GM23338 (cell line): ENCODE measurements at regions not wholly inside any gene's neighbourhood (a gene's known extent, or its start where the extent isn't known, plus 50 kb on each side); places are given as distances from the start of the nearest gene placed in this dataset.

Experiments
- CREB1 ChIP-seq: fragments of 250-450 bp; sonication (Bioruptor Pico); IDR thresholded peaks from 2 replicates; pipeline ENCODE4 v1.5.0; 2020; ENCODE audit warnings: low read depth, mild to moderate bottlenecking, moderate library complexity
- CTCF ChIP-seq, 2 experiments: fragments of 200-600 bp in 1 of 2; sonication (generic) in 1 of 2; conservative IDR thresholded peaks; 2 replicates each; pipeline versions ENCODE4 v1.5.1 to v1.6.1; 2016 to 2017; ENCODE audit warnings: antibody characterized with exemption in 2 of 2, low read depth in 2 of 2, mild to moderate bottlenecking in 2 of 2, moderate library complexity in 1 of 2
- ETS1 ChIP-seq: IDR thresholded peaks from 2 replicates; pipeline ENCODE4 v1.6.1; 2016; ENCODE audit warnings: antibody characterized with exemption
- EZH2 ChIP-seq: fragments of 200-600 bp; sonication (generic); IDR thresholded peaks from one replicate; pipeline ENCODE4 v1.8.0; 2017; ENCODE audit warnings: antibody characterized with exemption, mild to moderate bottlenecking, low read depth; ENCODE audit not compliant: unreplicated experiment
- EZH2phosphoT487 ChIP-seq: fragments of 200-600 bp; sonication (generic); IDR thresholded peaks from one replicate; pipeline ENCODE4 v1.8.1; 2018; ENCODE audit warnings: antibody characterized with exemption; ENCODE audit not compliant: unreplicated experiment
- JUNB ChIP-seq: IDR thresholded peaks from one replicate; pipeline ENCODE4 v1.6.1; 2016; ENCODE audit warnings: antibody characterized with exemption; ENCODE audit not compliant: unreplicated experiment
- NANOG ChIP-seq: IDR thresholded peaks from 2 replicates; pipeline ENCODE4 v1.6.1; 2016; ENCODE audit warnings: antibody characterized with exemption, borderline replicate concordance
- POLR2AphosphoS5 ChIP-seq: IDR thresholded peaks from 2 replicates; pipeline ENCODE4 v1.6.1; 2016; ENCODE audit warnings: antibody characterized with exemption, low read depth
- REST ChIP-seq: IDR thresholded peaks from one replicate; pipeline ENCODE4 v1.6.1; 2018; ENCODE audit warnings: antibody characterized with exemption; ENCODE audit not compliant: unreplicated experiment
- ZNF462 ChIP-seq: fragments of 250-450 bp; sonication (Bioruptor Pico); IDR thresholded peaks from 2 replicates; pipeline ENCODE4 v1.5.0; 2020; ENCODE audit warnings: mild to moderate bottlenecking, moderate library complexity

- no peak for TF ChIP-seq REST
- no peak for TF ChIP-seq POLR2AphosphoS5
- TF ChIP-seq CTCF (conservative IDR thresholded peaks at IDR 0.05; ENCODE audit: low read depth in 2 of 2) = no peak
- TF ChIP-seq CREB1 (CRISPR knock-in tag) = no peak
- no peak for TF ChIP-seq EZH2phosphoT487
- TF ChIP-seq EZH2 = no peak
- TF ChIP-seq NANOG = no peak
- TF ChIP-seq JUNB = no peak
- TF ChIP-seq ZNF462 = no peak
- TF ChIP-seq ETS1 = no peak
Measured at GRCh38 chr4:147064856-147065255, 119.2 kb upstream of the TTC29 start.
